IMR-90 (cell line): ENCODE measurements at regions not wholly inside any gene's neighbourhood (a gene's known extent, or its start where the extent isn't known, plus 50 kb on each side); places are given as distances from the start of the nearest gene placed in this dataset.

ENCODE experiments used
- ATAC-seq: fragments of 200-7000 bp; cut with Tn5 transposase; 2 replicates; pipeline ENCODE4 v1.9.1; 2020; ENCODE audit warnings: low read depth, mild to moderate bottlenecking, moderate library complexity
- BruUV-seq: library from RNA; stranded (reverse); fragments of 400-500 nt; replicated peaks from 2 replicates; lab custom pipeline; 2021; lab: Mats Ljungman, UMichigan
- CTCF ChIA-PET: fragments of 300-600 bp; formaldehyde crosslinking; extraction: SDS; loops from one replicate; lab custom pipeline; 2021; ENCODE audit warnings: antibody characterized with exemption; lab: Yijun Ruan, JAX
- POLR2A ChIA-PET: fragments of 300-600 bp; sonication (Branson Sonifier 250); formaldehyde crosslinking; loops from one replicate; lab custom pipeline; 2022; ENCODE audit warnings: antibody characterized with exemption; ENCODE audit not compliant: unreplicated experiment; lab: Charles Lee
- DNase-seq: peaks from one replicate; pipeline ENCODE4 v3.0.0; 2013
- H2AFZ ChIP-seq: replicated peaks from 2 replicates; pipeline ENCODE3; 2013; ENCODE audit warnings: low read length, mild to moderate bottlenecking; ENCODE audit not compliant: poor library complexity
- H2AK5ac ChIP-seq: 2 replicates; pipeline ENCODE4 v1.6.1; 2013; ENCODE audit warnings: low read depth, low read length, inconsistent platforms
- H2AK9ac ChIP-seq: replicated peaks from 2 replicates; pipeline ENCODE3; 2013; ENCODE audit warnings: mild to moderate bottlenecking, low read depth, low read length, moderate library complexity; ENCODE audit not compliant: poor library complexity
- H2BK120ac ChIP-seq: 2 replicates; pipeline ENCODE4 v1.6.1; 2013; ENCODE audit warnings: low read depth, low read length, inconsistent platforms
- H2BK15ac ChIP-seq: 3 replicates; pipeline ENCODE4 v1.6.1; 2013; ENCODE audit warnings: low read depth, low read length, inconsistent platforms
- H2BK20ac ChIP-seq: 2 replicates; pipeline ENCODE4 v1.6.1; 2013; ENCODE audit warnings: low read depth, mild to moderate bottlenecking, inconsistent platforms, low read length, moderate library complexity
- H2BK5ac ChIP-seq: 2 replicates; pipeline ENCODE4 v1.6.1; 2013; ENCODE audit warnings: mild to moderate bottlenecking, low read depth, low read length, inconsistent platforms; ENCODE audit not compliant: poor library complexity, severe bottlenecking
- H3K14ac ChIP-seq: replicated peaks from 2 replicates; pipeline ENCODE4 v1.6.1; 2013; ENCODE audit warnings: low read depth, low read length, inconsistent platforms
- H3K18ac ChIP-seq: 2 replicates; pipeline ENCODE4 v1.6.1; 2013; ENCODE audit warnings: low read depth, low read length, control low read depth
- H3K23ac ChIP-seq: 2 replicates; pipeline ENCODE4 v1.6.1; 2013; ENCODE audit warnings: low read depth, low read length, inconsistent platforms
- H3K27ac ChIP-seq: 2 replicates; pipeline ENCODE4 v1.5.1; 2013; ENCODE audit warnings: mild to moderate bottlenecking, control low read depth, low read length; ENCODE audit not compliant: insufficient read depth
- H3K27me3 ChIP-seq: 2 replicates; pipeline ENCODE4 v1.6.1; 2013; ENCODE audit warnings: low read length; ENCODE audit not compliant: control insufficient read depth, insufficient read depth
- H3K36me3 ChIP-seq: 2 replicates; pipeline ENCODE4 v1.6.1; 2013; ENCODE audit warnings: low read length, mixed read lengths; ENCODE audit not compliant: control insufficient read depth, insufficient read depth
- H3K4ac ChIP-seq: 2 replicates; pipeline ENCODE4 v1.6.1; 2013; ENCODE audit warnings: low read depth, low read length, inconsistent platforms
- H3K4me1 ChIP-seq: 2 replicates; pipeline ENCODE4 v1.6.1; 2013; ENCODE audit warnings: low read length, mixed read lengths; ENCODE audit not compliant: control insufficient read depth, insufficient read depth
- H3K4me2 ChIP-seq: 2 replicates; pipeline ENCODE4 v1.6.1; 2013; ENCODE audit warnings: low read depth, mild to moderate bottlenecking, control low read depth, low read length, moderate library complexity
- H3K4me3 ChIP-seq: 2 replicates; pipeline ENCODE4 v1.5.1; 2013; ENCODE audit warnings: low read depth, mild to moderate bottlenecking, control low read depth, low read length, moderate library complexity; ENCODE audit not compliant: insufficient read depth
- H3K56ac ChIP-seq: 2 replicates; pipeline ENCODE4 v1.6.1; 2013; ENCODE audit warnings: low read length, inconsistent platforms; ENCODE audit not compliant: insufficient read depth; ENCODE audit errors: extremely low read depth
- H3K79me1 ChIP-seq, 2 experiments: 2 replicates each; pipeline ENCODE4 v1.6.1; 2013; ENCODE audit warnings: low read length in 2 of 2, inconsistent platforms in 1 of 2, low read depth in 1 of 2
- H3K9ac ChIP-seq: 2 replicates; pipeline ENCODE4 v1.6.1; 2013; ENCODE audit warnings: low read depth, low read length, control low read depth
- H3K9me1 ChIP-seq: 2 replicates; pipeline ENCODE4 v1.6.1; 2013; ENCODE audit warnings: low read length, inconsistent platforms; ENCODE audit not compliant: insufficient read depth
- H3K9me3 ChIP-seq: 2 replicates; pipeline ENCODE4 v1.6.1; 2013; ENCODE audit warnings: low read length; ENCODE audit not compliant: control insufficient read depth, insufficient read depth
- H4K20me1 ChIP-seq: 2 replicates; pipeline ENCODE4 v1.6.1; 2013; ENCODE audit warnings: low read length, inconsistent platforms; ENCODE audit not compliant: insufficient read depth
- H4K5ac ChIP-seq: 2 replicates; pipeline ENCODE4 v1.6.1; 2013; ENCODE audit warnings: mild to moderate bottlenecking, low read depth, low read length, control low read depth
- H4K8ac ChIP-seq, 2 experiments: 2 replicates each; pipeline ENCODE4 v1.6.1; 2013; ENCODE audit warnings: low read depth in 2 of 2, low read length in 2 of 2, control low read depth in 1 of 2, inconsistent platforms in 1 of 2
- H4K91ac ChIP-seq: 2 replicates; pipeline ENCODE4 v1.6.1; 2013; ENCODE audit warnings: low read depth, low read length, inconsistent platforms; ENCODE audit not compliant: insufficient read depth
- BHLHE40 ChIP-seq: fragments of 150-350 bp; IDR thresholded peaks from 2 replicates; pipeline ENCODE4 v1.6.1; 2016; ENCODE audit warnings: mild to moderate bottlenecking, low read depth, low read length
- CEBPB ChIP-seq: IDR thresholded peaks from 2 replicates; pipeline ENCODE4 v1.6.1; 2012; ENCODE audit warnings: low read depth, low read length, improper control_type of control experiment
- CHD1 ChIP-seq: IDR thresholded peaks from 2 replicates; pipeline ENCODE4 v1.6.1; 2012; ENCODE audit warnings: low read depth, low read length, improper control_type of control experiment
- ELK1 ChIP-seq: fragments of 150-350 bp; IDR thresholded peaks from 2 replicates; pipeline ENCODE4 v1.6.1; 2016; ENCODE audit warnings: low read depth, mild to moderate bottlenecking, low read length, moderate library complexity, borderline replicate concordance
- MXI1 ChIP-seq: IDR thresholded peaks from 2 replicates; pipeline ENCODE4 v1.6.1; 2012; ENCODE audit warnings: low read depth, mild to moderate bottlenecking, low read length, moderate library complexity, borderline replicate concordance
- RCOR1 ChIP-seq: IDR thresholded peaks from 2 replicates; pipeline ENCODE4 v1.6.1; 2012; ENCODE audit warnings: mild to moderate bottlenecking, low read length, improper control_type of control experiment; ENCODE audit not compliant: insufficient replicate concordance
- RFX5 ChIP-seq: IDR thresholded peaks from 2 replicates; pipeline ENCODE4 v1.8.0; 2012; ENCODE audit warnings: low read depth, mild to moderate bottlenecking, low read length, moderate library complexity
- SMC3 ChIP-seq: fragments of 150-350 bp; IDR thresholded peaks from 2 replicates; pipeline ENCODE4 v1.6.1; 2016; ENCODE audit warnings: low read depth, mild to moderate bottlenecking, antibody characterized with exemption, low read length, moderate library complexity
- WGBS, 2 experiments: methylation state at CpG; one replicate each; pipeline versions ENCODE4 v1.1.5 to v1.1.7; 2013; ENCODE audit warnings: missing lambda C conversion rate in 2 of 2; ENCODE audit not compliant: insufficient read length in 1 of 2; ENCODE audit errors: extremely low coverage in 2 of 2; 5-methylcytosine and 5-hydroxymethylcytosine counted together
- dilution Hi-C: fragments of 300-500 bp; cut with HindIII; formaldehyde crosslinking; loops from one replicate; pipeline ENCODE4 v1.14.3; 2018; ENCODE audit warnings: low sequenced_read_pairs; ENCODE audit not compliant: unreplicated experiment
- in situ Hi-C: fragments of 300-500 bp; cut with MboI; formaldehyde crosslinking; loops from 3 replicates; pipeline ENCODE4 v1.14.3; 2019; ENCODE audit warnings: low sequenced_read_pairs, inconsistent platforms, mixed read lengths
- intact Hi-C: fragments of 100-400 bp; cut with micrococcal nuclease; formaldehyde crosslinking; loops from 2 replicates; pipeline ENCODE4 v1.10.0; 2022
- TF ChIP-seq, protein P1 (sequence below): fragments of 150-350 bp; IDR thresholded peaks from 2 replicates; pipeline ENCODE4 v1.6.1; 2017; ENCODE audit warnings: mild to moderate bottlenecking, antibody characterized with exemption, low read length, low read depth
- TF ChIP-seq, protein P2 (sequence below): conservative IDR thresholded peaks from 2 replicates; pipeline ENCODE4 v1.5.1; 2012; ENCODE audit warnings: mild to moderate bottlenecking, low read depth, low read length, improper control_type of control experiment

GRCh38 chrX:85590638-85591037 lies 211.2 kb upstream of the POF1B start:
- no peak for ATAC-seq
- CTCF ChIA-PET = no interaction called here

More at GRCh38 chrX:85590638-85591037, 211.2 kb upstream of the POF1B start:
- Histone ChIP-seq H2AK9ac (no peak overlapping the region), H3K36me3 (no peaks in the 10 kb centered on the region), H4K20me1 (no peaks in the 10 kb centered on the region), H4K5ac (no peak overlapping the region), H4K8ac (no peak overlapping the region), H3K4me3 (no peak overlapping the region), H2BK5ac (no peak overlapping the region), H3K56ac (no peak overlapping the region), H2BK20ac (no peak overlapping the region), H3K4me2 (no peak overlapping the region), H3K23ac (no peak overlapping the region), H3K27ac (no peak overlapping the region), H2AFZ (no peak overlapping the region), H3K4me1 (no peaks in the 10 kb centered on the region), H3K27me3 (no peaks in the 10 kb centered on the region), H3K4ac (no peak overlapping the region), H3K9me3 (no peaks in the 10 kb centered on the region), H2BK15ac (no peak overlapping the region), H3K18ac (no peak overlapping the region), H3K9ac (no peak overlapping the region), H3K14ac (no peak overlapping the region), H4K91ac (no peak overlapping the region), H3K9me1 (no peaks in the 10 kb centered on the region), H2AK5ac (no peak overlapping the region), H3K79me1 (no peaks in the 10 kb centered on the region), H2BK120ac (no peak overlapping the region)
- dilution Hi-C loops (no loop called here), intact Hi-C loops (no loop called here), in situ Hi-C loops (no loop called here)
- POLR2A ChIA-PET = no interaction called here
- no CpG with 5 or more reads among the region's 2 CpGs for WGBS, 2 experiments
- BruUV-seq = no TSS peak
- TF ChIP-seq RCOR1 (no peak), CEBPB (no peak), CHD1 (no peak), ELK1 (no peak), MXI1 (no peak), BHLHE40 (no peak), RFX5 (no peak), SMC3 (no peak)
- TF ChIP-seq, protein P1, sequence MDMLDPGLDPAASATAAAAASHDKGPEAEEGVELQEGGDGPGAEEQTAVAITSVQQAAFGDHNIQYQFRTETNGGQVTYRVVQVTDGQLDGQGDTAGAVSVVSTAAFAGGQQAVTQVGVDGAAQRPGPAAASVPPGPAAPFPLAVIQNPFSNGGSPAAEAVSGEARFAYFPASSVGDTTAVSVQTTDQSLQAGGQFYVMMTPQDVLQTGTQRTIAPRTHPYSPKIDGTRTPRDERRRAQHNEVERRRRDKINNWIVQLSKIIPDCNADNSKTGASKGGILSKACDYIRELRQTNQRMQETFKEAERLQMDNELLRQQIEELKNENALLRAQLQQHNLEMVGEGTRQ = no peak
- TF ChIP-seq, protein P2, sequence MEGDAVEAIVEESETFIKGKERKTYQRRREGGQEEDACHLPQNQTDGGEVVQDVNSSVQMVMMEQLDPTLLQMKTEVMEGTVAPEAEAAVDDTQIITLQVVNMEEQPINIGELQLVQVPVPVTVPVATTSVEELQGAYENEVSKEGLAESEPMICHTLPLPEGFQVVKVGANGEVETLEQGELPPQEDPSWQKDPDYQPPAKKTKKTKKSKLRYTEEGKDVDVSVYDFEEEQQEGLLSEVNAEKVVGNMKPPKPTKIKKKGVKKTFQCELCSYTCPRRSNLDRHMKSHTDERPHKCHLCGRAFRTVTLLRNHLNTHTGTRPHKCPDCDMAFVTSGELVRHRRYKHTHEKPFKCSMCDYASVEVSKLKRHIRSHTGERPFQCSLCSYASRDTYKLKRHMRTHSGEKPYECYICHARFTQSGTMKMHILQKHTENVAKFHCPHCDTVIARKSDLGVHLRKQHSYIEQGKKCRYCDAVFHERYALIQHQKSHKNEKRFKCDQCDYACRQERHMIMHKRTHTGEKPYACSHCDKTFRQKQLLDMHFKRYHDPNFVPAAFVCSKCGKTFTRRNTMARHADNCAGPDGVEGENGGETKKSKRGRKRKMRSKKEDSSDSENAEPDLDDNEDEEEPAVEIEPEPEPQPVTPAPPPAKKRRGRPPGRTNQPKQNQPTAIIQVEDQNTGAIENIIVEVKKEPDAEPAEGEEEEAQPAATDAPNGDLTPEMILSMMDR = no peak
- no peak for DNase-seq
